Loucy (cell line): ENCODE measurements at regions not wholly inside any gene's neighbourhood (a gene's known extent, or its start where the extent isn't known, plus 50 kb on each side); places are given as distances from the start of the nearest gene placed in this dataset.

Experiments
- H2AFZ ChIP-seq: fragments of 200-600 bp; sonication (generic); 2 replicates; pipeline ENCODE4 v1.6.0; 2016; ENCODE audit warnings: antibody characterized with exemption, mild to moderate bottlenecking, low read length, moderate library complexity
- H3F3A ChIP-seq: fragments of 200-600 bp; 2 replicates; pipeline ENCODE4 v1.6.0; 2016; ENCODE audit warnings: antibody characterized with exemption, low read depth, mild to moderate bottlenecking
- H3K27me3 ChIP-seq: fragments of 200-600 bp; sonication (generic); 2 replicates; pipeline ENCODE4 v1.6.1; 2014; ENCODE audit warnings: low read length, mild to moderate bottlenecking; ENCODE audit not compliant: insufficient read depth, poor library complexity, severe bottlenecking
- H3K36me3 ChIP-seq: fragments of 200-600 bp; sonication (generic); 2 replicates; pipeline ENCODE4 v1.6.1; 2016; ENCODE audit warnings: low read length; ENCODE audit not compliant: insufficient read depth
- H3K4me1 ChIP-seq: fragments of 200-600 bp; sonication (generic); 2 replicates; pipeline ENCODE4 v1.5.1; 2014; ENCODE audit warnings: low read length, mild to moderate bottlenecking; ENCODE audit not compliant: insufficient read depth, poor library complexity, severe bottlenecking
- H3K4me2 ChIP-seq: fragments of 200-600 bp; sonication (generic); 2 replicates; pipeline ENCODE4 v1.6.0; 2014; ENCODE audit warnings: antibody characterized with exemption, low read length, low read depth, mild to moderate bottlenecking; ENCODE audit not compliant: poor library complexity, severe bottlenecking
- H3K4me3 ChIP-seq: fragments of 200-600 bp; sonication (generic); 2 replicates; pipeline ENCODE4 v1.5.1; 2014; ENCODE audit warnings: low read length, mild to moderate bottlenecking, mixed read lengths; ENCODE audit not compliant: poor library complexity, severe bottlenecking
- H3K79me2 ChIP-seq: fragments of 200-600 bp; sonication (generic); 2 replicates; pipeline ENCODE4 v1.6.1; 2014; ENCODE audit warnings: low read length; ENCODE audit not compliant: insufficient read depth
- H3K9ac ChIP-seq: fragments of 200-600 bp; sonication (generic); 2 replicates; pipeline ENCODE4 v1.6.0; 2014; ENCODE audit warnings: mild to moderate bottlenecking, low read depth, low read length, moderate library complexity; ENCODE audit not compliant: poor library complexity, severe bottlenecking
- H3K9me2 ChIP-seq: fragments of 200-600 bp; sonication (generic); replicated peaks from 2 replicates; pipeline ENCODE4 v1.6.1; 2016; ENCODE audit warnings: low read depth, low read length, mixed read lengths
- H3K9me3 ChIP-seq: fragments of 200-600 bp; sonication (generic); 2 replicates; pipeline ENCODE4 v1.6.1; 2014; ENCODE audit warnings: mild to moderate bottlenecking, antibody characterized with exemption, low read length, low read depth; ENCODE audit not compliant: insufficient read depth
- H4K20me1 ChIP-seq: fragments of 200-600 bp; sonication (generic); 2 replicates; pipeline ENCODE4 v1.6.0; 2014; ENCODE audit warnings: antibody characterized with exemption, low read length, mild to moderate bottlenecking; ENCODE audit not compliant: insufficient read depth, poor library complexity, severe bottlenecking
- EZH2phosphoT487 ChIP-seq: fragments of 200-600 bp; IDR thresholded peaks from 2 replicates; pipeline ENCODE4 v1.6.1; 2018; ENCODE audit warnings: antibody characterized with exemption, mild to moderate bottlenecking, moderate library complexity, borderline replicate concordance
- TF ChIP-seq, protein P1 (sequence below): fragments of 200-600 bp; sonication (generic); conservative IDR thresholded peaks from 2 replicates; pipeline ENCODE4 v1.5.1; 2014; ENCODE audit warnings: mild to moderate bottlenecking, antibody characterized with exemption, low read length

DNA sequence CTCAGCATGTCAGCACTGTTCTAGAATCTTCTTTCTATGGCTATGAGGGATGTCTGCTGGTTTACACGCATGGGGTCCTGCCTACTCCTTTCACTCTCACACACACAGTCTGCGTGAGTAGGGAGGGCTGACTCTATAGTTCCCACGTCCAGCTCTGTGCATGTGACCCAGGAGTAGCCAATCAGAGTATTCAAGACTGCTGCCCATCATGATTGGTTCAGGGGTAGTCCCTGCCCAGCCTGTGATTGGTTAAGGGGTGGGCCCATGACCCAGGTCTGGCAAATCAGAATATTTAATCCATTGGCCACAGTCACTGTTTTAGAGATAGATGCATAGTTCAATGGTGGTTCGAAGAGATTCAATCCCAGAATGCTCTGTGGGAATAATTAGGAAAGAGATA is 151.3 kb upstream of the IRX3 start:
- no peak for TF ChIP-seq EZH2phosphoT487
- TF ChIP-seq, protein P1, sequence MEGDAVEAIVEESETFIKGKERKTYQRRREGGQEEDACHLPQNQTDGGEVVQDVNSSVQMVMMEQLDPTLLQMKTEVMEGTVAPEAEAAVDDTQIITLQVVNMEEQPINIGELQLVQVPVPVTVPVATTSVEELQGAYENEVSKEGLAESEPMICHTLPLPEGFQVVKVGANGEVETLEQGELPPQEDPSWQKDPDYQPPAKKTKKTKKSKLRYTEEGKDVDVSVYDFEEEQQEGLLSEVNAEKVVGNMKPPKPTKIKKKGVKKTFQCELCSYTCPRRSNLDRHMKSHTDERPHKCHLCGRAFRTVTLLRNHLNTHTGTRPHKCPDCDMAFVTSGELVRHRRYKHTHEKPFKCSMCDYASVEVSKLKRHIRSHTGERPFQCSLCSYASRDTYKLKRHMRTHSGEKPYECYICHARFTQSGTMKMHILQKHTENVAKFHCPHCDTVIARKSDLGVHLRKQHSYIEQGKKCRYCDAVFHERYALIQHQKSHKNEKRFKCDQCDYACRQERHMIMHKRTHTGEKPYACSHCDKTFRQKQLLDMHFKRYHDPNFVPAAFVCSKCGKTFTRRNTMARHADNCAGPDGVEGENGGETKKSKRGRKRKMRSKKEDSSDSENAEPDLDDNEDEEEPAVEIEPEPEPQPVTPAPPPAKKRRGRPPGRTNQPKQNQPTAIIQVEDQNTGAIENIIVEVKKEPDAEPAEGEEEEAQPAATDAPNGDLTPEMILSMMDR = no peak
- no peak overlapping the region for H3K4me2 ChIP-seq
- H2AFZ ChIP-seq = no peak overlapping the region
- no peak overlapping the region for H3K4me3 ChIP-seq
- no peaks in the 10 kb centered on the region for H3K36me3 ChIP-seq
- H3K79me2 ChIP-seq = no peaks in the 10 kb centered on the region
- no peaks in the 10 kb centered on the region for H3K9me3 ChIP-seq
- H3K9ac ChIP-seq = no peak overlapping the region
- H3F3A ChIP-seq = no peaks in the 10 kb centered on the region
- H3K9me2 ChIP-seq = no peaks in the 10 kb centered on the region
- no peaks in the 10 kb centered on the region for H4K20me1 ChIP-seq
- peaks cover 27% of the 10 kb centered on the region for H3K27me3 ChIP-seq
- no peaks in the 10 kb centered on the region for H3K4me1 ChIP-seq

DNA sequence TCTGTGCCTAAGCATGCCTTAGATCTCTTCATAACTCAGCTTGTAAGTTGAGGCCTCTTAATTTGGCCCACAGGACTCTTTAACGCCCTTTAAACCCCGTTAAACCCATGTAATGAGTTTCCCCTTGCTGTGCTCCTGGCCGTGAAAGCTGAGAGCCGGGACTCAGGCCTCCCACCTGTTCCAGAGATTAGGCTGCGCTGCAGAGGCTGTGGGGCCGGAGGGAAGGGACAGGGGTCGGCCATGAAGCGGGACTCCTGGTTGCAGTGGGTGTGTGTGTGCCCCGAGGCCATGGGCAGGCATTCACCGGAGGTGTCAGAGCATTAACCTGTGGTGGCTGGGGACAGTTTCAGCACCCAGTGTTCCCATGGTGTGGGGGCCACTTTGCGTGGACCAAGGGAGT is 150.8 kb upstream of the IRX3 start:
- H2AFZ ChIP-seq = no peak overlapping the region
- no peaks in the 10 kb centered on the region for H3K9me3 ChIP-seq
- H3K4me2 ChIP-seq = no peak overlapping the region
- H3K36me3 ChIP-seq = no peaks in the 10 kb centered on the region
- no peak overlapping the region for H3K9ac ChIP-seq
- H3F3A ChIP-seq = no peaks in the 10 kb centered on the region
- no peak for TF ChIP-seq EZH2phosphoT487
- TF ChIP-seq, protein P1 = no peak
- H3K9me2 ChIP-seq = no peaks in the 10 kb centered on the region
- H3K27me3 ChIP-seq = peaks cover 22% of the 10 kb centered on the region
- H3K79me2 ChIP-seq = no peaks in the 10 kb centered on the region
- no peak overlapping the region for H3K4me3 ChIP-seq
- no peaks in the 10 kb centered on the region for H3K4me1 ChIP-seq
- no peaks in the 10 kb centered on the region for H4K20me1 ChIP-seq

DNA sequence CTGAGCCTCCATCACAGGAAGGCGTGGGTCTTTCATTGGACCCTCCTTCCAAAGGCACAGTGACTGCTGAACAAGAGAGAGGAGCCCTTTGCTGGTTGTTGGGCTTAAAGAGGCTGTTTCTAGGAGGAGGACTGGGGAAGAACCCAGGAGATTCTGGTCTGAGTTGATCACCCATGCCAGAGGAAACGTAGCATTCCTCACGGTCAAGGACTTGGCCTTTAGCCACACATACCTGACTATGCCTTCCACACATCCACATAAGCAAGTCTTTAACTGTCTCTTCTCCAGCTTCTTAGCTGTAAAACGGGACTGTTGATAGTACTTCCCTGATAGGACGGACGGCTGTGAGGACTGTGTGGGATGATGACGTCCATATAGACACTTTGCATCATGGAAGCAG is 149.8 kb upstream of the IRX3 start:
- Histone ChIP-seq H3K36me3 (no peaks in the 10 kb centered on the region), H2AFZ (no peak overlapping the region), H4K20me1 (no peaks in the 10 kb centered on the region), H3K4me2 (no peak overlapping the region), H3K4me3 (no peak overlapping the region), H3K9me2 (no peaks in the 10 kb centered on the region), H3F3A (no peaks in the 10 kb centered on the region), H3K9me3 (no peaks in the 10 kb centered on the region), H3K9ac (no peak overlapping the region), H3K4me1 (peaks cover 9% of the 10 kb centered on the region), H3K27me3 (peaks cover 12% of the 10 kb centered on the region), H3K79me2 (no peaks in the 10 kb centered on the region)
- TF ChIP-seq EZH2phosphoT487 = no peak
- TF ChIP-seq, protein P1 = no peak
